MCF 10A (cell line): ENCODE measurements at regions not wholly inside any gene's neighbourhood (a gene's known extent, or its start where the extent isn't known, plus 50 kb on each side); places are given as distances from the start of the nearest gene placed in this dataset.

Source experiments
- BruUV-seq: library from RNA; stranded (reverse); fragments of 400-500 nt; replicated peaks from 2 replicates; lab custom pipeline; 2021; lab: Mats Ljungman, UMichigan
- CTCF ChIA-PET: fragments of 300-600 bp; sonication (Branson Sonifier 250); formaldehyde crosslinking; extraction: SDS; loops from one replicate; lab custom pipeline; 2021; ENCODE audit warnings: antibody characterized with exemption, inconsistent platforms; lab: Yijun Ruan, JAX
- POLR2A ChIA-PET: fragments of 300-600, 350-650 bp; sonication (Branson Sonifier 250); formaldehyde crosslinking; extraction: SDS; loops from one replicate; lab custom pipeline; 2020; ENCODE audit warnings: antibody characterized with exemption, inconsistent platforms; lab: Yijun Ruan, JAX
- DNase-seq: peaks from one replicate; pipeline ENCODE4 v3.0.0-alpha.2; 2018; ENCODE audit not compliant: unreplicated experiment
- H3K27ac Mint-ChIP-seq: one replicate; pipeline ENCODE4 v1.8.0; 2022; ENCODE audit warnings: mild to moderate bottlenecking, low read depth, mixed read lengths; ENCODE audit not compliant: unreplicated experiment
- H3K27me3 Mint-ChIP-seq: one replicate; pipeline ENCODE4 v1.8.0; 2022; ENCODE audit warnings: mixed read lengths; ENCODE audit not compliant: insufficient read depth, unreplicated experiment
- H3K36me3 Mint-ChIP-seq: one replicate; pipeline ENCODE4 v1.8.0; 2022; ENCODE audit warnings: mild to moderate bottlenecking, moderate library complexity, mixed read lengths; ENCODE audit not compliant: insufficient read depth, unreplicated experiment
- H3K4me1 Mint-ChIP-seq: one replicate; pipeline ENCODE4 v1.8.0; 2022; ENCODE audit warnings: mixed read lengths; ENCODE audit not compliant: insufficient read depth, unreplicated experiment
- H3K4me3 Mint-ChIP-seq: one replicate; pipeline ENCODE4 v1.8.0; 2022; ENCODE audit warnings: mild to moderate bottlenecking, moderate library complexity, mixed read lengths; ENCODE audit not compliant: unreplicated experiment
- H3K9me3 Mint-ChIP-seq: one replicate; pipeline ENCODE4 v1.8.0; 2022; ENCODE audit warnings: mixed read lengths; ENCODE audit not compliant: unreplicated experiment
- CTCF ChIP-seq: fragments of 200-600 bp; IDR thresholded peaks from one replicate; pipeline ENCODE4 v1.8.0; 2022; ENCODE audit warnings: antibody characterized with exemption, mild to moderate bottlenecking; ENCODE audit not compliant: unreplicated experiment
- intact Hi-C: fragments of 100-400 bp; cut with micrococcal nuclease; formaldehyde crosslinking; loops from 2 replicates; pipeline ENCODE4 v1.14.1; 2022

DNA sequence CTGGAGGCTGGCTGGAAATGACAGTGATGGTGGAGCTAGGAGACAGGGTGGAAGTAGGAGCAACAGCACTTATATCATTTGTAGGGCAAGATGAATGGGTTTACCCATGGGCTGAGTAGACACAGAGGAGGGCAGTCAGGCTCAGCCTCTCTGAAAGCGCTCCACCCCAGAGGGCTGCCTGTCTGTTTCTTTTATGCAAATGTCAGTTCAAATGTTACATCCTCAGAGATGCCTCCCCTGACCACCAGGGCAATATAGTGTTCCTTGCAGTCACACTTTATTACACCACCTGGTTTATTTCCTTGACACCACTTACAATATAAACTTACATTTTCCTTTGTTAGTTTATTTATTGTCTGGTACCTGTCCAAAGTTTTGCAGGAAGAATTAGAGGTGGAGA lies 159.5 kb upstream of the IL12B start:
- Mint-ChIP-seq H3K27ac (no peak overlapping the region), H3K4me1 (no peaks in the 10 kb centered on the region), H3K9me3 (no peaks in the 10 kb centered on the region), H3K4me3 (no peak overlapping the region), H3K36me3 (no peaks in the 10 kb centered on the region), H3K27me3 (no peaks in the 10 kb centered on the region)
- no TSS peak for BruUV-seq
- CTCF ChIA-PET: interaction anchor here (1.1 kb wide), 2 partner anchors 15 to 497 kb away, joined by 3 read pairs; no protein-coding TSS in a partner anchor
- no peak for TF ChIP-seq CTCF
- POLR2A ChIA-PET: interaction anchor here (0.6 kb wide), 1 partner anchor 1654 kb away, joined by 3 read pairs; no protein-coding TSS in a partner anchor
- intact Hi-C loops: no loop called here
- no peak for DNase-seq

- no peak for DNase-seq
- no peak overlapping the region for H3K27ac Mint-ChIP-seq
- BruUV-seq: no TSS peak
- ChIA-PET POLR2A (no interaction called here), CTCF (interaction anchor here (0.8 to 1.0 kb wide), 2 partner anchors 39 to 173 kb away, joined by 3 to 5 read pairs; no protein-coding TSS in a partner anchor)
- H3K4me3 Mint-ChIP-seq: no peak overlapping the region
- TF ChIP-seq CTCF: no peak
- intact Hi-C loops: no loop called here
- peaks cover 6% of the 10 kb centered on the region for H3K9me3 Mint-ChIP-seq
- H3K36me3 Mint-ChIP-seq: no peaks in the 10 kb centered on the region
- no peaks in the 10 kb centered on the region for H3K27me3 Mint-ChIP-seq
- no peaks in the 10 kb centered on the region for H3K4me1 Mint-ChIP-seq
Observed at GRCh38 chr5:159490507-159490906, 160.2 kb upstream of the IL12B start.

GRCh38 chr5:159493696-159494095 lies 163.4 kb upstream of the IL12B start:
- Mint-ChIP-seq H3K27me3 (no peaks in the 10 kb centered on the region), H3K27ac (no peak overlapping the region), H3K4me3 (no peak overlapping the region), H3K36me3 (no peaks in the 10 kb centered on the region), H3K4me1 (no peaks in the 10 kb centered on the region), H3K9me3 (peaks cover 6% of the 10 kb centered on the region)
- DNase-seq: no peak
- CTCF ChIA-PET: interaction anchor here (0.6 to 1.0 kb wide), 3 partner anchors 42 to 477 kb away, joined by 3 to 4 read pairs (median 3); no protein-coding TSS in a partner anchor
- no peak for TF ChIP-seq CTCF
- POLR2A ChIA-PET: no interaction called here
- BruUV-seq: no TSS peak
- intact Hi-C loops: no loop called here

DNA sequence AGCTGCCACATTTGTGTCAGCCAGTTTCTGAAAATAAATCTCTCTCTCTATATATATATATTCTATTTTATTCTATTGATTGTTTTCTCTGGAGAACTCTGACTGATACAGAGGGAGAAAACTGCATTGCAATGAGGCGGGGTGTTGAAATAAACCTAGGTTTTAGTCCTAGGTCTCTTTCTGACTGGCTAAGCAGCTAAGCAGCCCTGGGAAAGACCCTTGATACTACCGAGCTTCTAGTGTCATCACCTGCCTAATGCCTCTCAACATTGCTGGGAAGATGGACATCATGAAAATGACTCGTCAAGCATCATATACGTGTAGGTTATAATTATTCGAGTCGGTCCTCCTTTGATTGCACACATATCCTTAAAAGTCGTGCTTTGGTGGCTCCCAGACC lies 166.5 kb upstream of the IL12B start:
- CTCF ChIA-PET: interaction anchor here (1.1 to 1.8 kb wide), 2 partner anchors 10 to 490 kb away, joined by 4 to 6 read pairs; no protein-coding TSS in a partner anchor
- no peaks in the 10 kb centered on the region for H3K4me1 Mint-ChIP-seq
- DNase-seq: no peak
- H3K36me3 Mint-ChIP-seq: no peaks in the 10 kb centered on the region
- no peak overlapping the region for H3K27ac Mint-ChIP-seq
- no peak for TF ChIP-seq CTCF
- no peak overlapping the region for H3K4me3 Mint-ChIP-seq
- peaks cover 6% of the 10 kb centered on the region for H3K9me3 Mint-ChIP-seq
- intact Hi-C loops: no loop called here
- no peaks in the 10 kb centered on the region for H3K27me3 Mint-ChIP-seq
- no TSS peak for BruUV-seq
- POLR2A ChIA-PET: interaction anchor here (1.3 kb wide), 1 partner anchor 12 kb away, joined by 3 read pairs; no protein-coding TSS in a partner anchor
